ENCODE measurements at regions not wholly inside any gene's neighbourhood (a gene's known extent, or its start where the extent isn't known, plus 50 kb on each side); places are given as distances from the start of the nearest gene placed in this dataset.

DNA sequence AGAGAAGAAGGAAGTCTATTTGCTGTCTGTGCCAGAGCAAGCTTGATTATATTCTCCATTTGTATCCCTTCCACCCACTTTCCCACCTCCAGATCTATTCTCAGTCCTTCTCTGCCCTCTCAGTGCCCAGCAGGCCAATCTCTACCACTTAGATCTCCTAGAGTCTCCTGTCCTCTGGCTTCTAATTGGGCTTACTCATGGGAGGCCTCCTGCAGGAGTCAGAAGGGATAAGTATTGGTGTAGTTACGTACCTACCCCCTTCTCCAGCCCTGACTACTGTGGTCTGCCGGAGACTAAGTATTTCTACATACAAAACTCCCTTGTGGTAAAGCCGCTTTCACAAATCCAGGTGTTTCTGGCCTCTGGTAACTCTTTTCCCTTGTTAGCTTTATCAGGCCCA, 221.2 kb downstream of the PTGER3 start:
- no peak for TF ChIP-seq EP300 (IDR thresholded peaks at IDR 0.05)
- TF ChIP-seq, protein P1, sequence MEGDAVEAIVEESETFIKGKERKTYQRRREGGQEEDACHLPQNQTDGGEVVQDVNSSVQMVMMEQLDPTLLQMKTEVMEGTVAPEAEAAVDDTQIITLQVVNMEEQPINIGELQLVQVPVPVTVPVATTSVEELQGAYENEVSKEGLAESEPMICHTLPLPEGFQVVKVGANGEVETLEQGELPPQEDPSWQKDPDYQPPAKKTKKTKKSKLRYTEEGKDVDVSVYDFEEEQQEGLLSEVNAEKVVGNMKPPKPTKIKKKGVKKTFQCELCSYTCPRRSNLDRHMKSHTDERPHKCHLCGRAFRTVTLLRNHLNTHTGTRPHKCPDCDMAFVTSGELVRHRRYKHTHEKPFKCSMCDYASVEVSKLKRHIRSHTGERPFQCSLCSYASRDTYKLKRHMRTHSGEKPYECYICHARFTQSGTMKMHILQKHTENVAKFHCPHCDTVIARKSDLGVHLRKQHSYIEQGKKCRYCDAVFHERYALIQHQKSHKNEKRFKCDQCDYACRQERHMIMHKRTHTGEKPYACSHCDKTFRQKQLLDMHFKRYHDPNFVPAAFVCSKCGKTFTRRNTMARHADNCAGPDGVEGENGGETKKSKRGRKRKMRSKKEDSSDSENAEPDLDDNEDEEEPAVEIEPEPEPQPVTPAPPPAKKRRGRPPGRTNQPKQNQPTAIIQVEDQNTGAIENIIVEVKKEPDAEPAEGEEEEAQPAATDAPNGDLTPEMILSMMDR (IDR thresholded peaks at IDR 0.05) = no peak
- no peak for TF ChIP-seq POLR2A (IDR thresholded peaks at IDR 0.05)
